NCI-H2227 (cell line): ENCODE measurements at regions not wholly inside any gene's neighbourhood (a gene's known extent, or its start where the extent isn't known, plus 50 kb on each side); places are given as distances from the start of the nearest gene placed in this dataset.

Experiments
- DNase-seq: peaks from one replicate; lab custom pipeline; 2025; ENCODE audit not compliant: unreplicated experiment; lab: John Stamatoyannopoulos, UW

DNA sequence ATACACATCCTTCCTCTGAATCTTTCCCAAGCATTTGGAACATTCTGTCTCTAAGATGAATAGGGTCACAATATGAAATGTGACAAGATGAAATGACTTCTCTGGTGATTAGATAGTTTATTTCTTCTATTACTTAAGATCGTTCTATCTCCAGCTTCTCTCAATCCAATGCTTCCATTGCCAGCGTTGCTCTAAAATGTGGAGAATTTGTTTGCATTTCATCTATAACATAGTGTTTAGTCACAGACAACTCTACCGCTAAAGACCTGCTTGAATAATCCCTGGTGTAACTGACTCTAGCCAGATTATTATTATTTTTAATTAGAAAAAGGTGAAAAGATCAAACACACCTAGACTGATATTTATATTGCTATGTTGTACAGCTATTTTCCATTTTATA is 184.7 kb upstream of the PRICKLE1 start:
- DNase-seq = no peak

DNA sequence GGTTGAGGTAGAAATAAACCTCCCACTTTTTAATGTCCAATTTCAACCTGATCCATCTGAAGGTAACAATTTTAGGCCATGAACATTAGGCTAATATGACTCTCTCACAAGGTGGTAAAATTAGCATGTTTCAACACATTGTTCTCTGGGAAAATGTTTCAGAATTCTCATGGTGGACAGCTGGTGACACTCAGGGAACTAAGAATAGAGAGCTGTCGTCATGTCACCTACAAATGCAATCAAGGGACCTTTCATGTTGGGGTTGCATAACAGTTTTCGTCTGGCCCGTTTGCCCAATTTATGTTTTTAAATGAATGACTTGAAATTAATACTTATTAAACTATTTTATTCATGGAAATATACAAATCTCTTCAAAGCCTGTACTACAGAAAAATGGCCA is 180.7 kb upstream of the PRICKLE1 start:
- DNase-seq = no peak

DNA sequence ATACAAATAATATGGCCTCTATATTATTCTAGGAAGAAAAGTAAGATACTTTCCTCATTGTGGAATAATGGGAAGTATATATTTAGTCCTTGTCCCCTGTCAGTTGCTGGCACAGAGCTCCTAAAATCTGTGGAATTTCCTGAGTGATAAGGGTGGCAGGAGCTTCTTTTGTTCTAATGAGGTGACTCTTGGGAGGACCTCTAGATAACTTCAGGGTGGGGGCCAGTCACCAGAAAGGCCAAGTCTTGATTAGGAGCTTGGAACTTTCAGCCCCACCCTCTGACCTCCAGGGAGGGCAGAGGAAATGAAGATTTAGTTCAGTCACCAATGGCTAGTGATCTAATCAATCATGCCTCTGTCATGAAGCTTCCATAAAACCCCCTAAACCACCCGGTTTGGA is 179.9 kb upstream of the PRICKLE1 start:
- DNase-seq = no peak

DNA sequence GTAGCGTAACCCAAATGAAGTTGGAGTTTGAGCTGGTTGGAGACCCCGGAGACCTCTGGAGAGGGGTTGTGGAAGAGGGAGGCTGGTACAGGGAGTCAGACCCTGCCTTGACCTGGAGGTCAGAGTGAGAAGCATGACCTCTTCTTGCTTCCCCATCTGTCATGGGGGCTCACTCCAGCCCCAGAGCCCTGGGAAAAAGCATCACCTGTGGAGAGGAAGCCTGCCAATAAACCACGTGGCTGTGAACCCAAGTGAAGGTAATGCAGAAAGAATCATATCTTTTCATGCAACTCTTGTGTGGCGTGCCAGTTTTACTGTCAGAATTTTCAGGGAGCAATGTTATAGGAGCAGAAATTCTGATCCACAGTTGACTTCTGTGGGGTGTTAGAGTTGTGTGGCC is 178.5 kb upstream of the PRICKLE1 start:
- DNase-seq = no peak

DNA sequence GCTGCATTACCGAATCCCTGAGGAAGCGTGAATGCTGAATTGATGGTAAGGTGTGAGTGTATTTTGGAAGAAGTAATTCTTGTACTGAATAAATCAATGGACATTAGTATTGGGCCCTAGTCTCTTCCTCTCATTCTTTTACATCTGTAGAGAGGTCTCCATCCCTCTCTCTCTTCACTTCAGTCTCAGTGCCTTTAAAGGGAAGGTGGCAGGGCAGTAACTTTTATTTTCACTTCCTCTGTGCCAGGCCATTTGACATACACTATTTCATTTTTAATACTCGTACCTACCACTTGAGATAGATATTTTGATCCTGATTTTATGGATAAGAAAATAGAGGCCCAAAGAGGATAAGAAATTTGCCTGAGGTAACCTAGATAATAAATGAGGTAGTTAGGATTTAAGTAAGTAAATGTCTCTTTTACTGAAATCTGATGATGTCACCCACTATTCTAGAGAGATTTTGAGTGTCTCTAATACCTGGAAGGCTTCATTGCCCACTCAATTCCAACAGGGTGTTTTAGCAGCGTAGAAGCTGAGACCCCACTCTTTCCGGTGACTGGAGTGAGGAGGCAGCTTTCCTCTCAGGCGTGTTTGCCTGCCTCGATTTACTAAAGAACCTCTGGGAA is 177.9 kb upstream of the PRICKLE1 start:
- DNase-seq = no peak

DNA sequence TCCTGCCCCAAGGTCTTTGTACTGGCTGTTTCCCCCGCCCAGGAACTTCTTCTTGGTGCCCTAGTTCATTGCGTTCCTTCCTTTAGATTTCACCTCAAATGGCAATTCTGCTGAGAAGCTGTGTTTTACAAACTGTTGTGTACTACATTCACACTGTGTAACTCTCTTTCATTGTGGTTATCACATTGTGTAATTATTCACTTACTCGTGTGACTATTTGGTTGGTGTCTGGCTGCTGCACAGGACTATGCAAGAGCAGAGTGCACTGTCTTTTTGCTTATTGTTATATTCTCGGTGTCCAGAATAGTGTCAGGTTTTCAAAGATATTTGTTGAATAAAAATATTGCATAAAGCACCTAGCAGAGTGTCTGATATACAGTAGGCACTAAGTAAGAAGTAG is 177.2 kb upstream of the PRICKLE1 start:
- no peak for DNase-seq

DNA sequence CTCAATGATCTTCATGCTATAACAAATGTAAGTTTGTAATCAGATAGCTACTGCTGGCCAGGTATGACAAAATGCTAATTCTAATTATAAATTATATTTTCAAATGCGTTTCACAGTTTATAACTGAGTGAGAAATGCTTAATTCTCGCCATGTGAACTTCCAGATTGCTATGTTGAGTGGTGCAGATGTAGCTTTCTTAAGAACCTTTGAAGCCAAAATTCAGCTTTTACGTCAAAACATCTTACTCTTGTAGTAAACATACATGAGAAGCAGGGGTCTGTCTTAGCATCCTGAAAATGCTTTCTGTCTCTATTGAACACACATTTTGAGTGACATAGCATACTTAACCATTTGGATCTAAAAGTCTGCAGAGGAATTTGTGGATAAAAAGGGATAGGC is 176.5 kb upstream of the PRICKLE1 start:
- DNase-seq = no peak

DNA sequence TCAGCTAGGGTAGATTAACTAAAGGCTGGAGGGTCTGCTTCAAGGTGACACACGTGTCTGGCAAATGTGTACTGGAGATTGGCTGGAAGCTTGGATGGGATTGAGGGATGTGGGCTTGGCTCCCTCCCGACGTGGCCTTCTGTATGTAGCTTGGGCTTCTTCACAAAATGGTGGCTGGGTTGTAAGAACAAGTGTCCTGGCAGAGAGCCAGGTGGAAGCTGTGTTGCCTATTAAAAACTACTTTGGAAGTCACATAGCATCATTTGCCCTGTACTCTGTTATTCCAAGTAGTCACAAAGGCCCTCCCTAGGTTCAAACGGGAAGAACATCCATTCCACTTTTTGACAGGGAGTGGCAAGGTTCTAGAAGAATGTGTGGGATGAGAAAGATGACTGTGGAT is 174.1 kb upstream of the PRICKLE1 start:
- no peak for DNase-seq

DNA sequence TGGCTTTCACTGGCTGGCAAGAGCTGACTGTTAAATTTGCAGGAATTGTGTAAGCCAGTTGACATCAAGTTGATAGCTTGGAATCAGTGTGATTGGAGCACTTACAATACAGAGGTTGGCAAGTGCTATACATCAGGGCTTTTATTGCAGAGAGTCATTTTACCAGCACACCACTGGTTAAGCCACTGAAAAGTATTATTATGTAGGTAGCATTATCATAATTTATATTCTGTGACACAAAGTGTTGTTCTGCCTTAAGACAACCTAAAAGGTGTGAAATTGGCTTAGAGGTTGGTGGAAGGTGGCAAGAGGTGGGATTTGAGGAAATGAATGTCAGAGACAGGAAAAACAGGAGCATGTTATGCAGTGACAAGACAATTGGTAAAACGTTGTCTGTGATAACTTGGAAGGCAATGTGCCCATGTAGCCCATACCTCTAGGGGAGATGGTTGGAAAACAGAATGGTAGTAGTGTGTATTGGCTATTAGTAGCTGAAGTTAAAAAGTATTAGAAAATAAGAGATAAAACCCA is 172.9 kb upstream of the PRICKLE1 start:
- DNase-seq = no peak

DNA sequence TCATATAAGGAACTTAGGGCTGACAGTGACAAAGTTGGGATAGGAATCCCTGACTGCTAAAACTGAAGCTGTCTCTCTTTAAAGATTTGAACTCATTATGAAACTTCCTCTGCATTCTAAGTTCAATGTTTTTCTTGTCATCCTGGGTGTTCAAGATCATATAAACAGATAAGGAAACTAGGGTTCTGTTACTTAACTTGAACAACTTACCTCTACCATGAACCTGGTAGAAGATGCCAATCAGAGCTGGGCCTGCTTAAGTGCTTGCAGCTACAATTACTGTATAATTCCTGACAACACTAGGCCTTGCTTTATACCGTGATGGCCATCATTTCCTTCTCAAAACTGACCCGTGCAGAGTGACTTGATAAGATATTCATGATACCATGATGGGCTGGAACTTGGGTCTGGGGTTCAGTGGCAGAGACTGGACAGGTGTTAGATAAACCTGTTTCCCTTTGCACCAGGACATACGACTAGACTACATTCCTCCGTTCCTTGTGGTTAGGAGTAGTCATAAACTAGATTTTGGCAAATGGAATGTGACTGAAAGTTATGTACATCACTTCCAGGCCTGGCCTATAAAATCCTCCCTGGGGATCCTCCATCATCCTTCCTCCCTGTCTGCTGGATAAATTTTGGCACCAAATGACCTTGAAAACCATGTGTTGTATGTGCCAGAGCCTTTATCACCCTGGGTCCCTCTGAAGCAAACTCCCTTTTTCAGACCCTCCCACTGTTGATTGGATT is 172.2 kb upstream of the PRICKLE1 start:
- DNase-seq = no peak

DNA sequence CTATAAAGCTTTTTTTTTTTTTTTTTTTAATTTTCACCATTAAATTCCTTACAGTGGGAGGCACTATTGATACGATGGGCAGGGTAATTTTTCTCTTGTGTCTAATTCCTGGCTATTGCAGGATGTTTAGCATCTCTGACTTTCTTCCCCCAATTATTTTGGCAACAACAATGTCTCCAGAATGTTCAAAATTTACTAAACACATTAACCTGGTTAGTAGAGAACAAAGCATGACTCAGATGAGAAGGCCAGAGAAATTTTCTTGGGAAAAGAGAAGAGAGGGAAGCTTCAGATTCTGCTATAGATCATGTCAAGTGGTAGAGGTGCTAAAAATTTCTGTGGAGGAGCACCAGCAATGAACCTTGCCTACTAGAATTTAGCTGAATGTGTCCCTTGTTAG is 171.5 kb upstream of the PRICKLE1 start:
- DNase-seq = no peak

DNA sequence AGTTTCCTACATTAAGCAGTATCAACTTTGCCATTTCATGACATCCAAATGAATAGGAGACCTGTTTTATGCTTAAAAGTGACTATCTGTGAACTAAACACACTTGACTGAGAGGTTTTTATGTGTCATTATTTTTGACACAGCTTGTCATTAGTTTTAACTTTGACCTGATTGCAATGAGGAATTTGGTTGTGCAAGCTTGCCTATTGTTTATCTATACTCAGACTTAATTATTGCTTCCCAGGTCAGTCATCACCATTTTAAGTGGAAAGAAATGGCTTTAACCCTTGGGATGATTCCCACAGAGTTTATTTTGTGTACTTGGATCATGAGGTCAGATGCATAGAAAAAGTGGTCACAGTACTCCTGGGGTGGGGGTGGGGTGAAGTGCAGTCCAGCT is 171.0 kb upstream of the PRICKLE1 start:
- no peak for DNase-seq

DNA sequence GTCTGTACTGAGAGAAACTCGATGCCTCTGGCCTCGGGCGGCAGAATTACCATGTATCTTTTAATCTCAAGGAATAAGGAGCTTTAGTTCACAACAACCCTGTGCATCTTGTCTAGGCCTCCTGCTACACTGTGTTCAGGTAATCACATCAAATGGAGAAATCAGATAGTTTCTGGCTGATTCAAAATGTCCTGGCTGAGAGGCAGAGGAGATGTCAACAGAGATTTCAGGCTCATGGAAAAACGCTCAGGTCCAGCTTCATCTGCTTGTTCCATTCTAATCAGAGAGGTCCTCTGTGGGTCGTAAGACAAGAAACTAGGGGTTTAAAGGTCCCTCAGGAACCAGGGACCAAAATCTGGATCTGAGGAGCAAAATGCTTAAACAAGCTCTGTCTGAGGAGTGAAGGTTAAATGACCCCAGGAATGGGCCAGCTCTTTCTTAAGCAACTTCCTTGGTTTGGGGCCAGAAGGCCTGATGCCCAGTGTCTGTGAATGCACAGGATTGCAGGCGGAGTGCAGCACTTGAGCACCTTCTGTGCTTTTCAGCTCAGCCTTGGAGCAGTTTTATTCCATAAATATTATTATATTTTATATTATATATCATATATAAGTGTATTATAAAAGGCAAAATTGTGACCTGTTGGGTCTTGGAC is 170.2 kb upstream of the PRICKLE1 start:
- no peak for DNase-seq

DNA sequence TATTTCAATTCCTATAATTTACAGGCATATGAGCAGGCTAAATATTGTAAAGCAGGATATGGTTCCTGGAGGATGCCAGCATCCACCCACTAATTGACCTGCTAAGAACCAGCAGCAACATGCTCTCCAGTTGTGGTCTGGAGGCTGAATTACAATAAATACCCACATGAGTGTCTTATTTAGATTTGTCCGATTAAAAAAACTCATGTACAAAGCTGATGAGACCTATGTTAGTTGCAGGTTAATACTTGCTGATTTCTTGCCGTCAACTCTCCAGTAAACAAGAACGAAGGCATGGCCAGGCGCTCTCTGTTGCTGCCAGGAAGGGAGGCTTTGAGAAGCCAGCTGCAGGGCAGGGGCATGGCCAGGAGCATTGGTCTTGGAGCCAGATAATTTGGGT is 169.3 kb upstream of the PRICKLE1 start:
- DNase-seq = no peak

DNA sequence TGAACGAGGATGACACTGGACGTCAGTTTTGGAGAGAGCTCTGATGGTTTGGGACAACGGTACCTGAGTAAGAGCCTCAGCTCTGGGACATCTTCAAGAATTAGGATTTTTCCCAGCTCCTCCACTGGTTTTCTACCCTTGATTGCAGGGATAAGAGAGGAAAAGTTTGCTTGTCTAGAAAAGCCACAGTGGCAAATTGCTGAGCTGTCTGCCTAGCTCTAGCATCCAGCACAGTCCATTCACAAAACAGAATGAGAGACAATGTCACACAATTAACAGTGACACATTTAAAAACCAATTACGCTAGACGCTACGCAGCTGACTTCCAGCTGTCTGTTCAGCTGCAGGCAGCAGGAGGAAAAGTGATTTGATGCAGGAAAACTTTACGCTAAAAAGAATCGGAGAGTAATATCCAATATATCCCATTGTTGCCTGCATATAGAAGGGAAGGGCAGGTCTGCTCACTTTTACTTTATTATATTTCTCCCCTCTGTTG is 168.1 kb upstream of the PRICKLE1 start:
- DNase-seq = no peak

DNA sequence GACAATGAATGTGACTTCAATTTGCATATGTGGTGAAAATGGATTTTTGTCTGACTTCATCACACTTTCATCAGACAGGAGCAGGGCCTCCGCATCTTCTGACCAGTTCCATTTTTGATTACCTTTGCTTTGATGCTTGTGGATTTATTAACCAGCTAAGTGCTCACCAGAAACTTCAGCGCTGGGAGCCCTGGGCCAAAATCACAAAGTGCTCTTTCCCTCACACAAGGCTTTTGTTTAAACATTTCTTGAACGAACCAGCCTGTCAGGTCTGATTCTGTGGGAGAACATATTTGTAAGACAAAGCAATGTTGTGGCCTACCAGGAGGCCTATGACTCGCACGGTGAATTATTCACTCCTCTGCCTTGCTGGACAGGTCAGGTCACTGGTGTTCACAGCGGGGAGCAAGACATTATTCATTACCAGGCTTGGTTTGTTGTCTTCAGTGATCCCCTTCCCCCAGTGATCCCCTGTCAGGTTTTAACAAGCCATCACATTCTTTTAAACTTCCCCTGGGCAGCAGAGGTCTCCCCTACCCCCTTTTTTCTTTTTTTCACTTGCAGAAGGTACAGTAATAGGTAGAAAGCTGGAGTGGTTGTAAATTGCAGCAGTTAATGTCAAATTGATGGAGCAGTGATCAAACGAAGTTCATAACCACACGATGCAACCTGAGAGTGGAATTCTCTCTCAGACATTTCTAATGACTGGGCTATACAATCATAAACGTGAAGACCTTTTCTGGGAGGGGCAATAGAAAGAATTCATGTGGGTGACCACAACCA is 167.5 kb upstream of the PRICKLE1 start:
- DNase-seq = no peak

DNA sequence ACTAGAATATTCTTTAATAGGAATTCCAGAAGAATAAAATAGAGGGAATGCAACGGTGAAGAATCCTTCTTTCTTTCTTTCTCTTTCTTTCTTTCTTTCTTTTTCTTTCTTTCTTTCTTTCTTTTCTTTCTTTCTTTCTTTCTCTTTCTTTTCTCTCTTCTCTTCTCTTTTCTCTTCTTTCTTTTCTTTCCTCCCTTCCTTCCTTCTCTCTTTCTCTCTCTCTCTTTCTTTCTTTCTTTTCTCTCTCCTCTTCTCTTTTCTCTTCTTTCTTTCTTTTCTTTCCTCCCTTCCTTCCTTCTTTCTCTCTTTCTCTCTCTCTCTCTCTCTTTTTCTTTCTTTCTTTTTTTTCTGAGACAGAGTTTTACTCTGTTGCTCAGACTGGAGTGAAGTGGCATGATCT is 160.8 kb upstream of the PRICKLE1 start:
- DNase-seq = no peak

DNA sequence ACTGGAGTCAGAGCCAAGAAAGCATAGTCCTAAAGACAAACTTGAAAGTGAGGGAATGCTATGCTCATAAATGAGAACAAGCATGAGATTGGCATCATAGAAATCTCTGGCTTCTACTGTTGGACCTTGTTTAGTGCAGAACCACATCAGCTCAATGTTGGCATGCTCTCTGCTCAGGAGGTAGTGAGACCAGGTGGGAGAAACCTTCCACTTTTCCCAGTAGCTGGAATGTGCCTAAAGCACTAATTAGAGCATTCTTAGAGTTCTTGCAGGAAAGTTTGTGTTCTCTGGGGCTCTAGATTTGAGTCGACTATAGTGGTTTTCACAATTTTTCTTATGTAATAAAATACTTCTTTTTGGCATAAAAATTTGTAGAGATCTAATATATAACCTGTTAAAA is 159.7 kb upstream of the PRICKLE1 start:
- no peak for DNase-seq

DNA sequence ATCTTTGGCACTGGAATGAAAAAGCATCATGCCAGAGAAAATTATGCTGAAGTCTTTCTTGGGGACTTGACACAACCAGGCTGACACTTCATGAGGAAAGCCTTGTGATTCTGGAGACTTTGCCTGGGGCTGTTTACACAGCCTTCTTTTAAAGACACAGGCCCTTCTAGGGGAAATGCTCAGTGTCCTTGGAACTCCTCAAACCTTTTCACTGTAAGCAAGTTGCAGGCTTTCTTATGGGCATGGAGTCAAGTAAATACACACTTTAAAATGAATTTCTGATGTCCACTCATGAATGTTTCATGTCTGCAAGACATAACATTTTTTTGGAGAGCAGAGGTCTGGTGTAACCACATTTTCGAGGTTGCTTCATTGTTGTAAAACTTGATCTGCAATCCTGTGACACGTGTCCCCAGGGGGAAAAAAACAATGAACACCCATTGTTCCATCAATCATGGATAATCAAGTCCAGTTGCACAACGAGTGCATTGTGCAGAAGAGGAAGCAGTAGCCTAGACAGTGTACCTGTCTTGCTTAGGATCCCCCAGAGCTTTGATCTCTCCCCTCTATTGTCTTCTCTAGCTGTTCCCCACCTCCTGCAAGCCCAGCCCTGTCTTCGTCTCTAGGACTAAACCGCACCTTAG is 155.1 kb upstream of the PRICKLE1 start:
- no peak for DNase-seq

DNA sequence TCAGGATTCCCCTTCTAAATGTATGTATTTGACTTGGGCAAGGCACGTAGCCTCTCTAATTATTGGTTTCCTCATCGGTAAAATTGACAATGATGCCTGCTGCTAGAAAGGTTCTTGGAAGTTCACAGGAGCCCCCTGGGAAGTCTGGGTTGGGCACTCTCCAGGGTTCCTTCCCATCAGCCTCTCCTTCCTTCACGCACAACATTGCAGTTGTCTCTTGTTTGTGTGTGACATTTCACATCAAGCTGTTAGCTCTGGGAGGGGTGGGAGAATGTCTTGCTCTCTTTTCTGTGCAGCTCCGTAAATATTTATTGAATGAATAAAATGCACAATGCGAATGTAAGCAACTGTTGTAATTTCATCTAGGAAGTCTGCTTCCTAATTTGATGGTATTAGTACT is 153.2 kb upstream of the PRICKLE1 start:
- DNase-seq = no peak
